Mononuclear cell (primary cell): ENCODE measurements at regions not wholly inside any gene's neighbourhood (a gene's known extent, or its start where the extent isn't known, plus 50 kb on each side); places are given as distances from the start of the nearest gene placed in this dataset.

Source experiments
- H3K27me3 ChIP-seq: 2 replicates; pipeline ENCODE4 v1.6.0; 2011; ENCODE audit warnings: low read length, control low read depth; ENCODE audit not compliant: insufficient read depth
- H3K4me1 ChIP-seq: 2 replicates; pipeline ENCODE4 v1.5.1; 2011; ENCODE audit warnings: mild to moderate bottlenecking, low read length, control low read depth; ENCODE audit not compliant: insufficient read depth
- H3K4me3 ChIP-seq: 2 replicates; pipeline ENCODE4 v1.5.1; 2011; ENCODE audit warnings: mild to moderate bottlenecking, low read length, moderate library complexity
- H3K9me3 ChIP-seq: 2 replicates; pipeline ENCODE4 v1.5.1; 2011; ENCODE audit warnings: low read depth, mild to moderate bottlenecking, control low read depth, low read length

GRCh38 chr15:46848704-46849103 is 868.6 kb upstream of the SEMA6D start:
- no peak overlapping the region for H3K4me3 ChIP-seq
- H3K27me3 ChIP-seq = no peaks in the 10 kb centered on the region
- no peaks in the 10 kb centered on the region for H3K4me1 ChIP-seq
- no peaks in the 10 kb centered on the region for H3K9me3 ChIP-seq

- no peaks in the 10 kb centered on the region for H3K27me3 ChIP-seq
- no peak overlapping the region for H3K4me3 ChIP-seq
- no peaks in the 10 kb centered on the region for H3K9me3 ChIP-seq
- no peaks in the 10 kb centered on the region for H3K4me1 ChIP-seq
Observed at GRCh38 chr15:46853600-46853999, 863.7 kb upstream of the SEMA6D start.

- no peak overlapping the region for H3K4me3 ChIP-seq
- H3K27me3 ChIP-seq = no peaks in the 10 kb centered on the region
- no peaks in the 10 kb centered on the region for H3K4me1 ChIP-seq
- no peaks in the 10 kb centered on the region for H3K9me3 ChIP-seq
Observed at GRCh38 chr15:46854564-46854963, 862.7 kb upstream of the SEMA6D start.

DNA sequence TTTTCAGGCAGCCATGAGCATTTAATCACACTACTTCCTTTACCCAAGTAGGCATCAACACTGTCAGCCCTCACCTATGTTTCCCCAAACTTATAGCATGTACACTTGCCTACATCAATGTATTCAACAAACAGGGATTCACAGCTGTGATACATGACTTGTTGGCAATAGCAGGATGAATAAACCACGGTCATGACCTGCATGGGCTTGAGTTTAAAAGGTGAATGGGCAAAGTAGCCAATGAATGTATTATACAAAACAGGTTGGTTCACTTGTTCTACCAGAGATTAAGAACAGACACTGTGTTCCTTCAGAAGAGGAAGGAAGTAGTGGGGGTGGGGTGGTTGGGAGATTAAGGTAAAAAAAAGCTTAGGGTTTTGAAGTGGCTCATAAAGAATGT is 861.9 kb upstream of the SEMA6D start:
- Histone ChIP-seq H3K4me1 (no peaks in the 10 kb centered on the region), H3K4me3 (no peak overlapping the region), H3K27me3 (no peaks in the 10 kb centered on the region), H3K9me3 (peaks cover 3% of the 10 kb centered on the region)

DNA sequence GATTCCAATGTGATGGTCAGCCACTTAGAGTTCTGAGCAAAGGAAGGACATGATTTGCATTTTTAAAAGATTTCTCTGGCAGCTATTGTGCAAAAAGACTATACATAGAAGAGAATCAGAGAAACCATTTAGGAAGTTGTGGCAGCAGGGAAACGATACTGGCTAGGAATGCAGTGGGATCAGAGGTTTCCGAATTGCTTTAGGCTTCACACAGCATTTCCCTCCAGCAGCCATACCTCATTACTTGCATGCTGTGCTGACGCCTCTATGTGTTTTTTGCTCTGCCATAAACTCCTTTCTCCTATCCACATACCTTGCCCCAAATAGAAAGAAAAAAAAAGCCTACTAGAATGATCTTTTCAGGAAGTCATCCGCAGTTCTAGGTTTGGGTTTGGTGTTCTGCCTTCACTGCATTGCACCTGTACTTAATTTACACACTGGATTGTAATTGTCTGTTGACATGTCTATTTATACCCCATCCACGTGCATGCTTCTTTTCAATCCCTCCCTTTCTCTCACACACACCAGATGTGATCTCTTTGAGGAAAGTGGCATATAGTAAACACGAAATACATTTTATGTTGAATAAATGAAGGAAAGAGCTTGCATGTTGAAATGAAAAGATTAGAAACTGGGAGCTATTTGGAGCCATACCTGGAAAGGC is 860.3 kb upstream of the SEMA6D start:
- peaks cover 7% of the 10 kb centered on the region for H3K9me3 ChIP-seq
- no peaks in the 10 kb centered on the region for H3K4me1 ChIP-seq
- H3K4me3 ChIP-seq = no peak overlapping the region
- H3K27me3 ChIP-seq = no peaks in the 10 kb centered on the region

GRCh38 chr15:46858150-46858549 is 859.2 kb upstream of the SEMA6D start:
- peaks cover 7% of the 10 kb centered on the region for H3K9me3 ChIP-seq
- no peaks in the 10 kb centered on the region for H3K4me1 ChIP-seq
- H3K27me3 ChIP-seq = no peaks in the 10 kb centered on the region
- no peak overlapping the region for H3K4me3 ChIP-seq

DNA sequence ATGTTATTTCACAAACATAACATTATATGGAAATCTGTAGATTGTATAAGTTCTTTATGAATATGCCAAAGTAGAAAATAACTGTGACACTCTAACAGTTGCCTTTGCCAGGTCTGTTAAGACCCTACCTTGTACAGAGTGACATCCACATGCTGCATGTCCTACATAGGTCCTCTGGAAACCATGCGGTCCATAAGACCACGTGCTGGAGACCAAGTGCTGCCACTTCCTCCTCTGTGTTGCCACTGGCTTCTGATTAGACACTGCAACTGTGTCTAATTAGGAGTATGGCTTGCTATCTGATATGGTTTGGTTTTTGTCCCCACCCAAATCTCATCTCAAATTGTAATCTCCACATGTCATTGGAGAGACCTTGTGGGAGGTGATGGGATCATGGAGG is 855.5 kb upstream of the SEMA6D start:
- Histone ChIP-seq H3K9me3 (peaks cover 7% of the 10 kb centered on the region), H3K27me3 (no peaks in the 10 kb centered on the region), H3K4me1 (no peaks in the 10 kb centered on the region), H3K4me3 (no peak overlapping the region)

DNA sequence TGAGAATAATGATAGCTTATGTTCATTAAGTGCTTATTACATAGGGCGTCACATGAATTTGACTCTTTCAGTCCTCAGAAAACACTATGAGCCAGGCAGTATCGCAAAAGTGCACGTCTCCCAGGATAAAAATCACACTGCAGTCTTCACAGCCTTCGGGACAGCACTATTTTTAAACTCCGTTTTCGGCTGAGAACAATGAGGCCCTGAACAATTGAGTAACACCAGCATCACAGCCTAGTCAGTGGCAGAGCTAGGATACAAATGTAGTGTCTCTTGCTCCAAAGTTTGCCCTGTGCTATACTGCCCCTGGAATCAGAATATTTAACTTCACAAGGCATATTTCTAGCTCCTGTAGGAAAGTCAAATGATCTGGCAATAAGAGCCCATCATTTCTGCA is 852.1 kb upstream of the SEMA6D start:
- Histone ChIP-seq H3K4me3 (no peak overlapping the region), H3K4me1 (no peaks in the 10 kb centered on the region), H3K27me3 (no peaks in the 10 kb centered on the region), H3K9me3 (peaks cover 6% of the 10 kb centered on the region)

DNA sequence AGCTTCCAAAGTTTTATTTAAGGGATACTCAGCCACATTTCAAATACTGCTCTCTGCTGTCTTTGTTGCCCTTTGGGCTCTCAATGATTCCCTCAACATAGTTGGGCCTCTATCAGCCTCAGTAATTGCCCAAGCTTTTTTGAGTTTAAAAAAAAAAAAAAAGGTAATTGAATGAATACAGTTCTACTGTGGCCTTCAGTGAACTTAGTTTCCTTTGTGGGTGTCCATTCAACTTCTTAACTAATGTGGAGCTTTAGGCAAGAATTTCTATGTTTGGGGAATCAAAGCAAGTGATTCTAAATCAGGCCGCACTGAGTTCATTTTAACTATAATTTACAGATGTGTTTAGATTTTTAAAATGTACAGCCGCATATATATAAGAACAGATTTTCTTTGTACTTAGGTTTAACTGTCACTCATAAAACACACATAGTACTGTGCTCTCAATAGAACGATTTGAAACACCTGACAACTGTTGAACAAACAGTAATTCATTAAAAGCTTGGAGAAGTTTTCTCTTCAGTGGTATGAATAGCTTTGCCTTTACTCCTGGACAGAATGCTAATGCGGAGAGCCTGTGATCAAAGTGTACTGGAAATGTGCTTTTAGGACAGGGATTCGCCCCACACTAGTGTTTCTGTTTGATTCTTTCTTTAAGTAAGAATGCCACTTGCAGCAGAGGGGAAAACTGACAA is 844.9 kb upstream of the SEMA6D start:
- no peaks in the 10 kb centered on the region for H3K27me3 ChIP-seq
- H3K4me3 ChIP-seq = no peak overlapping the region

GRCh38 chr15:46872981-46873330 is 844.3 kb upstream of the SEMA6D start:
- no peak overlapping the region for H3K4me3 ChIP-seq
- H3K27me3 ChIP-seq = no peaks in the 10 kb centered on the region
- H3K4me1 ChIP-seq = no peaks in the 10 kb centered on the region
- peaks cover 4% of the 10 kb centered on the region for H3K9me3 ChIP-seq

More for the DNA sequence above, 844.9 kb upstream of the SEMA6D start:
- peaks cover 4% of the 10 kb centered on the region for H3K9me3 ChIP-seq
- no peaks in the 10 kb centered on the region for H3K4me1 ChIP-seq

DNA sequence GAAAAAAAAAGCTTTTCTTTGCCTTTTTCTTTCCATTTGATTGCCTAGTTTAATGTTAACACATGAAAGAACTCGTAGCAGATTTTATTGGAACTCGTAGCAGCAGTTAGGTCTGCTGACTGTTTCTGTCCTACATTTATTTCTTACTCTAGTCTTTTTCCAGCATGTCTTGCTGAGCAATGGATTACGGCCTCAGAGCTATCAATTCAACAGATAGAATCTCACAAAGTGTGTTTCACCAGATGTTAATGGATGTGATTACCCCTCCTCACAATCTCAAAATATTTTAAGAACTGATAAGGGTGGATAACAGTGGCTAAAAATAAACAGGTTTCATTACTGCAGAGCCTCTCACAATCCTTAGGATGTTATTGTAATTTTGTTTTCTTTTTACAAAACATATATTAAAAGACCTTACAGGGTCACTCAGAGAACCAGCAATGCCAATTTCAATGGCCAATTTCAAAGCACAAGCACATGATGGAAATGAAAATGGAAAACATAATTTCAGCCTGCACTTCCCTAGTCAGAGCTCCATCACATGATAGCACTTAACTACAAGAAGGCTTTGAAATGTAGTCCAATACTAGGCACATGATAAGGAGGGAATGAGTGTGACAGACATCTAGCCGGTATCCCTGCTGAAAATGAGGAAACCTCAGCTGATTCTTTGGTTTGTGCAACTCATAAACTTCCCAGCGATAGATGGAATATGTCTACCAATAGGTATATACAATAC is 838.1 kb upstream of the SEMA6D start:
- Histone ChIP-seq H3K9me3 (no peaks in the 10 kb centered on the region), H3K4me3 (no peak overlapping the region), H3K27me3 (no peaks in the 10 kb centered on the region), H3K4me1 (no peaks in the 10 kb centered on the region)

- Histone ChIP-seq H3K27me3 (no peaks in the 10 kb centered on the region), H3K4me1 (no peaks in the 10 kb centered on the region), H3K4me3 (no peak overlapping the region), H3K9me3 (no peaks in the 10 kb centered on the region)
Observed at GRCh38 chr15:46880791-46881190, 836.5 kb upstream of the SEMA6D start.

DNA sequence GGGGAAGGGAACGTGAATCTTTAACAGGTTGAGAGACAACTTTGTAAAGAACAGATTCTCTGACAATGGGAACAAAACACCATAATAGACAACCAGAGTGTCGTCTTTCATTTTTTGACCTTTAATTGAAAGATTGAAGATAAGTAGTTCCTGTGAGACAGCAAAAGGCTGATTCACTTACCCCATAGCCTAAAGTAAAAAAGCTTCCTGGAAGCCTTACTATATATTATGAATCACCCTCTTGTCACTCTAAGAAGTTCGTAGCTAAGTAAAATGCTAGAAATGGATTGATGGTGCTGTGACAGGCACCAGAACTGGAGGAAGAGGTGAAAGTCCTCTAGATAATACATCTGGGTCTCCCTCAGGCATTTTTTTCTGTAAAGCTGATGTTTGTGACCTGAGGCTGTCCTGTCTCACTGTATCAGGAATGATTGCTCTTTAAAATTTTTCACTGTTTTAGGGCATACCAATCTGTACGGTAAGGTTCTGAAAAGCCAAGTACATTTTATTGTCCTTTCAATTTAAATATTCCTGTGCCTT is 824.6 kb upstream of the SEMA6D start:
- Histone ChIP-seq H3K4me1 (no peaks in the 10 kb centered on the region), H3K27me3 (no peaks in the 10 kb centered on the region), H3K9me3 (no peaks in the 10 kb centered on the region), H3K4me3 (no peak overlapping the region)

- Histone ChIP-seq H3K4me1 (no peaks in the 10 kb centered on the region), H3K27me3 (no peaks in the 10 kb centered on the region), H3K9me3 (no peaks in the 10 kb centered on the region), H3K4me3 (no peak overlapping the region)
Observed at GRCh38 chr15:46894644-46895043, 822.7 kb upstream of the SEMA6D start.

DNA sequence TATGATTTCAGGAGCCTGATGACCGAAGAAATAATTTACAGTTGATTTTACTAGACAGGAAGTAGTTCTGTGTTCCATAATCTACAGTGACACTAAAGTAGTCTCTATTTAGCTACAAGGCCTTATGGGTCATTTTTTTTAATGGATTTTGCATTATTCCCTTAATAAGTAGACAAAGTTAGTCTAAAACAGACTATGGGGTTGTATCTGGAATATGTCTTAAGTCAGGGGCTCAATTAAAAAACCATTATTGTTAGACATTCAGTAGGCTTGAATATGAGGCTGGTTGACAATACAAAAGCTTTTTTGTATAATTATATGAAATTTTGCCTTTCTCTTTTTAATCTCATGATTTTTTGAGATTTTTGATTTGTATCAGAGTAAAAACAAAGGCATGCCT is 820.0 kb upstream of the SEMA6D start:
- H3K4me1 ChIP-seq = no peaks in the 10 kb centered on the region
- H3K9me3 ChIP-seq = no peaks in the 10 kb centered on the region
- H3K27me3 ChIP-seq = no peaks in the 10 kb centered on the region
- H3K4me3 ChIP-seq = no peak overlapping the region
